ENCODE measurements at regions not wholly inside any gene's neighbourhood (a gene's known extent, or its start where the extent isn't known, plus 50 kb on each side); places are given as distances from the start of the nearest gene placed in this dataset.

DNA sequence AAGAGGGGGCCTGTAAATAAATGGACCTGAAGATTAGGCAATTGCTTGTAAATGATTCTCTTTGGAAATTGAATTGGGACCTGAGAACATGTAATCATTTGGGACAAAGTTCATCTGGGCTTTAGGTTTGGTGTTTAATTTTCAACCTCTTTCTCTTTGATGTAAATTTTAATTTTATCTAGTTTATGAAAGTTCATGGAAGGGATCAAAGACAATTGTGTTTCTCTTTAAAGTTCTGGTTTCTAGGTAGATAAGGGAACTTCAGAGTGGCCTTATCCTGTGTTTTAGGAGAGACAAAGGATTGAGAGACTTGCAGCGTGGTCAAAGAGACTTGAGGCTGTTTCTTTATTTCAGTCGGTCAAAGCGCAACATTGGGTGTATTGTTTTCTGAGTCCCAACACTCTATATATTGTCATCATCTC, 1108.3 kb downstream of the TBL1XR1 start:
- TF ChIP-seq, protein P1, sequence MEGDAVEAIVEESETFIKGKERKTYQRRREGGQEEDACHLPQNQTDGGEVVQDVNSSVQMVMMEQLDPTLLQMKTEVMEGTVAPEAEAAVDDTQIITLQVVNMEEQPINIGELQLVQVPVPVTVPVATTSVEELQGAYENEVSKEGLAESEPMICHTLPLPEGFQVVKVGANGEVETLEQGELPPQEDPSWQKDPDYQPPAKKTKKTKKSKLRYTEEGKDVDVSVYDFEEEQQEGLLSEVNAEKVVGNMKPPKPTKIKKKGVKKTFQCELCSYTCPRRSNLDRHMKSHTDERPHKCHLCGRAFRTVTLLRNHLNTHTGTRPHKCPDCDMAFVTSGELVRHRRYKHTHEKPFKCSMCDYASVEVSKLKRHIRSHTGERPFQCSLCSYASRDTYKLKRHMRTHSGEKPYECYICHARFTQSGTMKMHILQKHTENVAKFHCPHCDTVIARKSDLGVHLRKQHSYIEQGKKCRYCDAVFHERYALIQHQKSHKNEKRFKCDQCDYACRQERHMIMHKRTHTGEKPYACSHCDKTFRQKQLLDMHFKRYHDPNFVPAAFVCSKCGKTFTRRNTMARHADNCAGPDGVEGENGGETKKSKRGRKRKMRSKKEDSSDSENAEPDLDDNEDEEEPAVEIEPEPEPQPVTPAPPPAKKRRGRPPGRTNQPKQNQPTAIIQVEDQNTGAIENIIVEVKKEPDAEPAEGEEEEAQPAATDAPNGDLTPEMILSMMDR (IDR thresholded peaks at IDR 0.05): no peak
- TF ChIP-seq JUN (CRISPR knock-in tag; IDR thresholded peaks at IDR 0.05): no peak
- TF ChIP-seq KAT7 (CRISPR knock-in tag; IDR thresholded peaks at IDR 0.05; ENCODE audit: borderline replicate concordance): no peak
- TF ChIP-seq, protein P2, sequence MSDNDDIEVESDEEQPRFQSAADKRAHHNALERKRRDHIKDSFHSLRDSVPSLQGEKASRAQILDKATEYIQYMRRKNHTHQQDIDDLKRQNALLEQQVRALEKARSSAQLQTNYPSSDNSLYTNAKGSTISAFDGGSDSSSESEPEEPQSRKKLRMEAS (CRISPR knock-in tag; IDR thresholded peaks at IDR 0.05): no peak
- TF ChIP-seq RELA (CRISPR knock-in tag; IDR thresholded peaks at IDR 0.05; ENCODE audit: borderline replicate concordance): no peak
- TF ChIP-seq, protein P3, sequence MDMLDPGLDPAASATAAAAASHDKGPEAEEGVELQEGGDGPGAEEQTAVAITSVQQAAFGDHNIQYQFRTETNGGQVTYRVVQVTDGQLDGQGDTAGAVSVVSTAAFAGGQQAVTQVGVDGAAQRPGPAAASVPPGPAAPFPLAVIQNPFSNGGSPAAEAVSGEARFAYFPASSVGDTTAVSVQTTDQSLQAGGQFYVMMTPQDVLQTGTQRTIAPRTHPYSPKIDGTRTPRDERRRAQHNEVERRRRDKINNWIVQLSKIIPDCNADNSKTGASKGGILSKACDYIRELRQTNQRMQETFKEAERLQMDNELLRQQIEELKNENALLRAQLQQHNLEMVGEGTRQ (CRISPR knock-in tag; IDR thresholded peaks at IDR 0.05): no peak
- no peak for TF ChIP-seq CREB1 (CRISPR knock-in tag; IDR thresholded peaks at IDR 0.05)
- TF ChIP-seq SOX15 (CRISPR knock-in tag; IDR thresholded peaks at IDR 0.05): no peak
- TF ChIP-seq, protein P4, sequence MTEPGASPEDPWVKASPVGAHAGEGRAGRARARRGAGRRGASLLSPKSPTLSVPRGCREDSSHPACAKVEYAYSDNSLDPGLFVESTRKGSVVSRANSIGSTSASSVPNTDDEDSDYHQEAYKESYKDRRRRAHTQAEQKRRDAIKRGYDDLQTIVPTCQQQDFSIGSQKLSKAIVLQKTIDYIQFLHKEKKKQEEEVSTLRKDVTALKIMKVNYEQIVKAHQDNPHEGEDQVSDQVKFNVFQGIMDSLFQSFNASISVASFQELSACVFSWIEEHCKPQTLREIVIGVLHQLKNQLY (CRISPR knock-in tag; IDR thresholded peaks at IDR 0.05): no peak
- no peak for TF ChIP-seq ZNF138 (CRISPR knock-in tag; conservative IDR thresholded peaks at IDR 0.05)

All from WTC11 (cell line).